ENCODE measurements at regions not wholly inside any gene's neighbourhood (a gene's known extent, or its start where the extent isn't known, plus 50 kb on each side); places are given as distances from the start of the nearest gene placed in this dataset.
"Not testable (repeated sequence)": the region's sequence is repeated elsewhere in the genome, so short reads cannot be mapped to it uniquely, and the experiment has no call there.

DNA sequence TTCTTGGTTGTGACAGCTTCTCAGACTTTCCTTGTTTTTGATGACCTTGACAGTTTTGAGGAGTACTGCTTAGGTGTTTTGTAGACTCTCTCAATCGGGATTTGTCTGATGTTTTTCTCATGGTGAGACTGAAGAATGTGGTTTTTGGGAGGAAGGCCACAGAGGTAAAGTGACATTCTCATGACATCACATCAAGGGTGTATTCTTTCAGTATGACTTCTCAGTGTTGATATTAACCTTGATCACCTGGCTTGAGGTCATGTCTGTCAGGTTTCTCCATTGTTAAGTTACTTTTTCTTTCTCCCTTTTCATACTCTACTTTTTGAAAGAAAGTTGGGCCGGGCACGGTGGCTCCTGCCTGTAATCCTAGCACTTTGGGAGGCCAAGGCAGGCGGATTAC, 269.9 kb downstream of the ZNF37A start:
- DNase-seq: not testable (repeated sequence)

DNA sequence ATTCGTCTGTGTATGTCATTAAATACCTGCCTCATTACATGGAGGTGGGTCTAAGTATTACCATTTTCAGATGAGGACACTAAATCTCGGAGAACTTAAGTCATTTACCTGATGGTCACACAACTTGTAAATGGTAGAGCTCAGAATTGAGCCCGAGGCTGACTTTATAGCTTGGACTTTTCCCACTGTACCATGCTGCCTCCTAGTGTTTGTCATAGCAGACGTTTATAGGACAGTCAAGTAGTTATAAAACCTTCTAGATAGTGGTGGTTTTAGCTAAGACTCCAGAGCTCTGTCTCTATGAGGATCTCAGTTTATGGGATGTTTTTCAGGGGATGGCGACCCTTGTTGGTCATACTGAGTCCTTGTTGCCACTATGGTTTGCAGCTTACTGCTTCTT, 271.8 kb downstream of the ZNF37A start:
- not testable (repeated sequence) for DNase-seq

DNA sequence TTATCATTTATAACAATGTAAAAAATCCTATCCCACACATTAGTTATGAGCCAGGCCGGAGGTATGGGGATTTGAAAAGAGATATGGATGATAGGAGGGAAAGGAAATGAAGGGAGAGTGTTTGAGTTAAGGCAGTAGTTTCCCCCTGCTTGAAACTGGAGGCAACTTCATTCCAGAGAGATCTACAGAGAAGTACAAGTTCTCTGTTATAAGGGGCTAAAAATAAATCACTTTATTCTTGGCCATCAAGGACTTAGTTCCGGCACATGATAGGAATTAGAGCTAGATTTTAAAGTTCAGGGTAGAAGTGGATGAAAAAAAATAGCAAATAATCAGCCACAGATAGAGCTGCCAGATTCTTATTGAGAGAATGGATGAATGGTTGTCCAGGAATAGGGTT, 289.7 kb downstream of the ZNF37A start:
- DNase-seq: not testable (repeated sequence)

DNA sequence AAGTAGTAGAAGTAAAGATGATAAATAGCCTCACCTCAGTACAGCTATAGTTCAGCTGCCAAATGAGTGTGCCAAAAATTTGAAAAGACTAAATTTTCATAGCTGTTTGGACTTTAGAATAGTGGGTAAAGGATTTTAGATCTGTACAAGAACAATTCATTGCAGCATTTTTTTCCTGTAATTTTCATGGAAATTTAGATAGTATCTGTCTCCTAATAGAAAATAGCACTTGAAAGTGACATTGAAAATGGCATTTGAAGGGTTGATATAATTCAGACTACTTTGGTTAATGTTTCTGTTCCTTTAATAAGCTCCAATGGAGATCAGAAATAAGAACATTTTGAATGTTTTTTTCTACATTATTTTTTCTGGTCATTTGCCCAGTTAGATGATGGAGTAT, 292.7 kb downstream of the ZNF37A start:
- DNase-seq: not testable (repeated sequence)

DNA sequence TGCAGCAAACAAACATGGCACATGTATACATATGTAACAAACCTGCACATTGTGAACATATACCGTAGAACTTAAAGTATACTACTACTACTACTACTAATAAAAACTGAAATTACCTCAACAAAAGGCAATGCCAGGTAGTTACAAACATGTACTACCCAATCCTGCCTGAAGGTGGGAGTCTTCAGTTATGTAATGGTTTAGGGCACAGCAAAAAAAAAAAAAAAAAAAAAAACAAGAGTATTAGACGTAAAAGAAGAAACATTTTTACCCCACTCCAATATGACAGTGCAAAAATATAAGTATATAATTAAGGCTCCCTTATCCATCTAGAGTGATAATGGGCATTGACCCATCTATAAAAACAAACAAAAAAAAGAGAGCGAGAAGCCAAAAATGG, 296.6 kb downstream of the ZNF37A start:
- not testable (repeated sequence) for DNase-seq

DNA sequence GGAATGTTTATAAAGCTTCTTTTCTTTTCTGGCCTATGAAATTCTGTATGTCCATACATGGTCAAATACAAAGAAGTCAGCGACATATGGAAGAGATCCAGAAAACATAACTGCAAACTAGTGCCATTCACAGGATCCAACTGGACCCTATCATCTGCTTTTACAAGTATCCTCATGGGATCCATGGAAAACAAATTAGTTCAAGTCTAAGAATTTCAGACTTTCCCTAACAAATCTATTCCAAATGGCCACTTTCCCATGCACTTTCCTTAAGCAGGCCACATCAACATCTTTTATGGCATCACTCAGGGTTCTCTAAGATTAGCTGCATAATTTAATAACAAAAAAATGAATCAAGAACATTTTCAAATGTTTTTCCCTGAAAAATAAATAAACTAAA, 301.3 kb downstream of the ZNF37A start:
- not testable (repeated sequence) for DNase-seq

DNA sequence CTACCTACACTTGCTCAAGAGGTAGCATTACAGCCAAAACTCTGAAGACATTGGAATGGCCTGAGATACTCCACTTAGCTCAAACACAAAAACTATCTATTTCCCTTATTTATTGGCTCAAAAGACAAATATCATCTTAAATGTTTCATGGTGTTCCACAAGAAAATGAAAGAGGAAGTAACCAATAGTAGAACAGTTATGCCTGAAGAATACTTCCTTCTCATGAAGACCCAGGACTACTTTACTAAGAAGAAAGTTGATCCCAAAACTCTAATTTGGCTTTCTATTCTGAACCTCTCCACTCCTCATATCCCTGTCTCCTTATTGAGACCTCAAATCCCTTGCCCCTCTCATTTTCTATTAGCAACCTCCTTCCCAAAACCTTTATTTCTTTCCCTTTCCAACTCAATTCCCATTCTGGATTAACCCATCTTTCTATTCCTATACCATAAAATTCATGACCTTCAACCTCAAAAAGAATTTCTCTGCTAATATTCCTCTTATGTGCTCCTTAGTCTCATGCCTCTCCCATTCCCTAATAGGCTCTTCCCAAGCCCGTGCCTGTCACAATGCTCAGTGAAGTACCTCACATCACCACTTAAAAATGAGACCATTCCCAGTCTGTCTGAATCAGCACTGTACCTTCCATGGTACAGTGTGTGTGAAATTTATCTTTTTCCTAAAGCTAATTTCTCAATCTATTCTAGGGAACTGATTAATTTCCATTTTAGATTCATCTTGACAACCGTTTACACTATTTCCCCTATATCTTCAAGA, 302.2 kb downstream of the ZNF37A start:
- DNase-seq: not testable (repeated sequence)

DNA sequence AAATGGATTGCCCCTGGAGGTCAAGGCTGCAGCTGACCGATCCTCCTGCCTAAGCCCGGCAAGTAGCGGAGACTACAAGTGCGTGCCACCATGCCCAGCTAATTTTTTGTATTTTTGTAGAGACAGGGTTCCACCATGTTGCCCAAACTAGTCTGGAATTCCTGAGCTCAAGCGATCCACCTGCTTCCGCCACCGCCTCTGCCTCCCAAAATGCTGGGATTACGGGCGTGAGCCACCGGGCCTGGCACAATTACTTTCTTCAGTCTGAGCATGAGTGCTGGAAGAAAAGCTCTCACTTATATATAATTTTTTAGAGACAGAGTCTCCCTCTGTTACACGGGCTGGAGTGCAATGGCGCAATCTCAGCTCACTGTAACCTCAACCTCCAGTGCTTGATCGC, 307.4 kb downstream of the ZNF37A start:
- not testable (repeated sequence) for DNase-seq

DNA sequence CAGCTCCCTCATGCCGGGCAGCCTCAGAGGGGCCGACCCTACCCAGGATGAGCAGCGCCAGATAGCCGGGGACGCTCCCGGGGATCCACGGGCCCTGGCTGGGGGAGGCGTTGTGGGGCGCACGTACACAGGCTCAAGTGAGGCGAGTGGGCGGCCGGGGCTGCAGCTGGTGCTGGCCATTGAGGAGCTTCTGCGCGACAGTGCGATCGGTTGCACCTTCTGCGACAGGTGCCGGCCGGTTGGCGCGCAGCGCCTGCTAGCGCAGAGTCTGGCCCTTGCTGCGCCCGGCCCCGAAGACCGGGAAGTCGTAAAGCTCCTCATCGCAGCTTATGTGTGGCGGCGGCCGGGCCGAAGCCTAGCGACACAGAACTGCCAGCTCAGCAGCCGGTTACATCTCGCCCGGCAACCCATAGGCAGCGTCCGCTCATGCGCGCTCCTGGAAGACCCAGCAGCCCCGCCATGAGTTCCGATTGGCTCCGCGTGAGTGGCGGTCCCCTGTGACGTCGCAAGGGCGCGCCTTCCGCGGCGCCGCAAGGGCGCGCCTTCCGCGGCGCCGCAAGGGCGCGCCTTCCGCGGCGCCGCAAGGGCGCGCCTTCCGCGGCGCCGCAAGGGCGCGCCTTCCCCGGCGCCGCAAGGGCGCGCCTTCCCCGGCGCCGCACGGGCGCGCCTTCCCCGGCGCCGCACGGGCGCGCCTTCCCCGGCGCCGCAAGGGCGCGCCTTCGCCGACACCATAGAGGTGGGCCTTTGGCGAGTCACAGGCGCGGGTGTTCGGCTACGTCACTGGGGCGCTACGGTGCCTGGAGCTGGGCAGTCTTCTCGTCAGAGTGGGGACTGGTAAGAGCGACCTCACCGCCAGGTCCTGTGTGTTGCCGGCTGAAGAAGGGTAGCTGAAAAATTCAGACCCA, 308.6 kb downstream of the ZNF37A start:
- peak in 1 of 2 experiments; percentile 34 for DNase-seq

DNA sequence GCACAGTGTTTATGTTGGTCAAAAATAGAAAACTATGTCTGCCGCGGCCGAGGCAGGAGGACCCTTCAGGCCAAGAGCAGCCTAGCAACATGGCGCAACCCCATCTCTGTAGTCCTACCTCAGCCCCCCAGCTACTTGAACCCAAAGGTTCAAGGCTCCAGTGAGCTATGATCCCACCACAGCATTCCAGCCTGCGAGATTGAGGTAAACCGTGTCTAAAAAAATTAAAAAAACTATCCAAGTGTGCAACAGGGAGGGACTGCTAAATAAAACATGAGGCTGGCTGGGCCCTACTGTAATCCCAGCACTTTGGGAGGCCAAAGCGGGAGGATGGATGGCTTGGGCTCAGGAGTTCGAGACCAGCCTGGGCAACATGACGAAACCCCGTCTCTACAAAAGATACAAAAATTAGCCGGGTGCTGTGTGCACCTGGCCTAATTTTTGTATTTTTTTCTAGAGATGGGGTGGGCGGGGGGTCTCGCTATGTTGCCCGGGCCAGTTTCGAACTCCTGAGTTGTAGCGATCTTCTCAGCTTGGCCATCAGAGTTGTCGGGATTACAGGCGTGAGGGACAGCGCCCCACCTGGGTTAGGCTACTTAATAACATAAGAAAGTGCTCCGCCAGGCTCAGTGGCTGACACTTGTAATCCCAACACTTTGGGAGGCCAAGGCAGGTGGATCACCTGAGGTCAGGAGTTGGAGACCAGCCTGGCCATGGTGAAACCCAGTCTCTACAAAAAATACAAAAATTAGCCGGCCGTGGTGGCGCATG, 309.4 kb downstream of the ZNF37A start:
- not testable (repeated sequence) for DNase-seq

DNA sequence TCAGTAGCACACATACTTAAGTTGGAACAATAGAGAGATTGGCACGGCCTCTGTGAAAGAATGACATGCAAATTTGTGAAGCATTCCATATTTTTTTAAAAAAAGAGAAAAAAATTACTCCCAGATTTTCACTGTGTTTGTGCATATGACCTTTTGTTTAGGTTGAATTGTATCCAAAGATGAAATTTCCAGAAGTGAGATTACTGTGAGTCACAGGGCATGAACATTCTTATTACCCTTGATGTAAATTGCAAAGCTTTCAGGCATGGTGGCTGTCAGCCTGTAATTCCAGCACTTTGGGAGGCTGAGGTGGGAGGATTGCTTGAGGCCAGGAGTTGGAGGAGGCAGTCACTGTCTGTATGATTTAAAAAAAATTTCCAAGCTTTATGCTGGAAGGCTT, 329.5 kb downstream of the ZNF37A start:
- not testable (repeated sequence) for DNase-seq

DNA sequence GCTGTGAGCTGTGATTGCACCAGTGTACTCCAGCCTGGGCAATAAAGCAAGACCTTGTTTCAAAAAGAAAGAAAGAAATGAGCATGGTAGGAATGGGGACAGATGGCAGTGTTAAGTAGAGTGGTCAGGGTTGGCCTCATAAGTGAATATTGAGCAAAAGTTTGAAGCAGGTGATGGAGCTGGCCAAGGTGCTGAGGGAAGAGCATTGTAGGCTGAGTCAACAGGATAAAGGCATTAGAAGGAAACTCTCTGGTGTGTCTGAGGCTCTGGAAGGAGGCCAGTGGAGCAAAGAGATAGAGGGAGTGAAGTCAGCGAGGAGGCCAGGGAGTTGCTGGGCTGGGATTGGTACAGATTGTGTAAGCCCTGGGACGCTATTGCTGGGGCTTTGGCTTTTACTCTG, 336.1 kb downstream of the ZNF37A start:
- DNase-seq: not testable (repeated sequence)

DNA sequence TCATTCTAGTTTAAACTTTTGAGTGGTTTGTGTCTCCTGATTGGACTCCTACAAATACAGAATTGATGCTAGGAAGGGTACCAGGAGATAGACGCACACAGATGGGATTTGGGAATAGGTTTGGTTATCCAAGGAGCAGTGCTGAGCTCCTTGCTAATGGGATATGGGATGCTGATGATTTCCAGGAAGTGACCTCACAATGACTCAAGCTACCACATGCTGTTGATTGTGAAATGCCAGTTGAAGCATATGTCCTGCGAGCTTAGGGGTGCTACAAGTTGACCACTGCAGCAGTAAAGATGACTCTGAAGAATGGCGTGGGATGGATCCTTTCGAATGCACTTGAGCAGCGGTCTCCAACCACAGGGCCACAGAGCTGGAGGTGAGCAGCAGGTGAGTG, 343.2 kb downstream of the ZNF37A start:
- not testable (repeated sequence) for DNase-seq

DNA sequence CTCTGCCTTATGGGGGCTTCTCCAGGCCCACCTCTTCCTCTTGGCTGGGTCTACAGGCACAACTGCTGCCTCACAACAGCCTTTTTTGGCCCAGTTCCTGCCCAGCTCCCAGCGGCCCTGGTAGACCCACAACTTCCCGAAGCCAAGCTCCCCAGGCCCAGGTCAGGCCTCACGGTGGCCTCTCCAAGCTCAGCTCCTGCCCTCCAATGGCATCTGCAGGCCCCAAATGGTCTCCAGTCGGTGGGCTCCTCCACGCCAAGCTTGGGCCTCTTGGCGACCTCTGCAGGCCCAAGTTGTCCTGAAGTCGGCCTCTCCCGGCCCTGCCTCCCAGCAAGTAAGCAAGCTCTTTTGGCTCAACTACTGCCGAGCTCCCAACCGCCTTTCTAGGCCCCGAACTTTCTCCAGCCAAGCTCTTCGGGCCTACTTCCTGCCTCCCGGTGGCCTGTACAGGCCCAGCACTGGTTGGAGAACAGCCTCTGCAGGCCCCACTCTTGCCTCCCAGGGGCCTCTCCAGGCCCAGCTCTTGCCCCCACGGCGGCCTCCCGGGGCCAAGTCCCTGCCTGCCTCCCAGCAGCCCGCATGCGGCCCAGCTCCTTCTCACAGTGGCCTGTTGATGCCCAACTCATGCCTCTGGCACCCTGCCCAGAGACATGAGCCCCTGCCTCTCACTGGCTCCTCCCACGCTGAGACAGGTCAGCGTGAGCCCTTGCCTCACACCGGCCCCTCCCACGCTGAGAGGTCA, 354.6 kb downstream of the ZNF37A start:
- not testable (repeated sequence) for DNase-seq

DNA sequence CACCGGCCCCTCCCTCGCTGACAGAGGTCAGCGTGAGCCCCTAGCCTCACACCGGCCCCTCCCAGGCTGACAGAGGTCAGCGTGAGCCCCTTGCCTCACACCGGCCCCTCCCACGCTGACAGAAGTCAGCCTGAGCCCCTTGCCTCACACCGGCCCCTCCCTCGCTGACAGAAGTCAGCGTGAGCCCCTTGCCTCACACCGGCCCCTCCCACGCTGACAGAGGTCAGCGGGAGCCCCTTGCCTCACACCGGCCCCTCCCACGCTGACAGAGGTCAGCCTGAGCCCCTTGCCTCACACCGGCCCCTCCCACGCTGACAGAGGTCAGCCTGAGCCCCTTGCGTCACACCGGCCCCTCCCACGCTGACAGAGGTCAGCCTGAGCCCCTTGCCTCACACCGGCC, 355.5 kb downstream of the ZNF37A start:
- not testable (repeated sequence) for DNase-seq

DNA sequence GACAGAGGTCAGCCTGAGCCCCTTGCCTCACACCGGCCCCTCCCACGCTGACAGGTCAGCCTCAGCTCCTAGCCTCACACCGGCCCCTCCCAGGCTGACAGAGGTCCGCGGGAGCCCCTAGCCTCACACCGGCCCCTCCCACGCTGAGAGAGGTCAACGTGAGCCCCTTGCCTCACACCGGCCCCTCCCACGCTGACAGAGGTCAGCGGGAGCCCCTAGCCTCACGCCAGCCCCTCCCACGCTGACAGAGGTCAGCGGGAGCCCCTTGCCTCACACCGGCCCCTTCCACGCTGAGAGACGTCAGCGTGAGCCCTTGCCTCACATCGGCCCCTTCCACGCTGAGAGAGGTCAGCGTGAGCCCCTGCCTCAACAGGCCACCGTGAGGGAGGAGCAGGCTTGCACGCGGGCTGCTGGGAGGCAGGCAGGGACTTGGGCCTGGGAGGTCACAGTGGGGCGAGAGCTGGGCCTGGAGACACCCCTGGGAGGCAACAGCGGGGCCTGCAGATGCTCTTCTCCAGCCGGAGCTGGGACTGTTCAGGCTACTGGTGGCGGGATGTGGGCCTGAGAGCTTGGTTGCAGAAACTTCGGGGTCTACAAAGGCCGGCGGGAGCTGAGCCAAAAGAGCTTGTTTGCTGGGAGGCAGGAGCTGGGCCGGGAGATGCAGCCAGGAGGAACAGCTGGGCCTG, 356.4 kb downstream of the ZNF37A start:
- DNase-seq: not testable (repeated sequence)

DNA sequence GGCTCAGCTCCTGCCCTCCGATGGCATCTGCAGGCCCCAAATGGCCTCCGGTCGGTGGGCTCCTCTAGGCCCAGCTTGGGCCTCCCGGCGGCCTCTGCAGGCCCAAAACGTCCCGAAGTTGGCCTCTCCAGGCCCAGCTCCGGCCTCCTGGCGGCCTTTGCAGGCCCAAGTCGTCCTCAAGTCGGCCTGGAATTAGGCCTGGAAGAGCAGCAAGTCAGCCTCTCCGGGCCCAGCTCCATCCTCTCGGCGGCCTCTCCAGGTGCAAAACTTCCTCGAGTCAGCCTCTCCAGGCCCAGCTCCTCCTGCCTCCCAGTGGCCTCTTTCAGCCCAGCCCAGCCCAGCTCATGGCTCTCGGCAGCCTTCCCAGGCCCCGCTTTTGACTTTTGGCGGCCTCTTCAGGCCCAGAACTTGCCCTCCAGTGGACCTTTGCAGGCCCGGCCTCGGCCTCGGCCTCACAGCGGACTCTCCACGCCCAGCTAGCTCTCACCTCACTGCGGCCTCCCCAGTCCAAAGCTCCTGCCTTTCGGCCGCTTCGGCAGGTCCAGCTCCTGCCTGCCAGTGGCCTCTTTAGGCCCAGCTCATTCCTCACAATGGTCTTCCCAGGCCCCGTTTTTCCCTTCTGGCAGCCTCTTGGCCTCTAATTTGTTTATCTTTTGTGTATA, 357.3 kb downstream of the ZNF37A start:
- DNase-seq: not testable (repeated sequence)
